Thoracic aorta (tissue), 2 donors: ENCODE measurements at regions not wholly inside any gene's neighbourhood (a gene's known extent, or its start where the extent isn't known, plus 50 kb on each side); places are given as distances from the start of the nearest gene placed in this dataset.

Experiments
- ATAC-seq: fragments of 150-250 bp; one replicate; pipeline ENCODE4 v1.8.0; 2017; ENCODE audit warnings: low read depth; ENCODE audit not compliant: insufficient number of reproducible peaks, low FRiP score
- DNase-seq: peaks from one replicate; pipeline ENCODE4 v3.0.0-alpha.2; 2020; ENCODE audit warnings: low spot score
- H3K27ac ChIP-seq, 2 donors: fragments of 200-600 bp; sonication (generic); 1 replicate in 1 of 2; 2 replicates in 1 of 2; pipeline ENCODE4 v1.5.1; 2016; ENCODE audit warnings: mild to moderate bottlenecking in 2 of 2, moderate library complexity in 2 of 2
- H3K27me3 ChIP-seq: fragments of 200-600 bp; sonication (generic); replicated peaks from 2 replicates; pipeline ENCODE4 v1.6.0; 2016; ENCODE audit warnings: mild to moderate bottlenecking; ENCODE audit not compliant: insufficient read depth
- H3K36me3 ChIP-seq: fragments of 200-600 bp; sonication (generic); one replicate; pipeline ENCODE4 v1.5.1; 2016
- H3K4me1 ChIP-seq, 2 donors: fragments of 200-600 bp; sonication (generic); 1 replicate in 1 of 2; 2 replicates in 1 of 2; pipeline versions ENCODE4 v1.5.1 to v1.6.0; 2016; ENCODE audit warnings: low read depth in 2 of 2, mild to moderate bottlenecking in 1 of 2; ENCODE audit not compliant: control insufficient read depth in 1 of 2
- H3K4me3 ChIP-seq: fragments of 200-600 bp; sonication (generic); 2 replicates; pipeline ENCODE4 v1.5.1; 2016; ENCODE audit warnings: mild to moderate bottlenecking
- H3K9me3 ChIP-seq: fragments of 200-600 bp; sonication (generic); 2 replicates; pipeline ENCODE4 v1.5.1; 2016
- CTCF ChIP-seq: fragments of 200-600 bp; sonication (generic); IDR thresholded peaks from one replicate; pipeline ENCODE4 v1.5.1; 2019; ENCODE audit warnings: antibody characterized with exemption

GRCh38 chr14:101174522-101174838 is 271.0 kb upstream of the RTL1 start:
- TF ChIP-seq CTCF, result no peak
- no peak overlapping the region for H3K4me3 ChIP-seq
- H3K36me3 ChIP-seq, result no peaks in the 10 kb centered on the region
- DNase-seq (no peak), ATAC-seq (no peak)
- no peaks in the 10 kb centered on the region for H3K9me3 ChIP-seq
- no peaks in the 10 kb centered on the region for H3K27me3 ChIP-seq
- no peak overlapping the region for H3K27ac ChIP-seq
- no peaks in the 10 kb centered on the region for H3K4me1 ChIP-seq

- Histone ChIP-seq H3K4me3 (no peak overlapping the region), H3K27me3 (no peaks in the 10 kb centered on the region), H3K27ac (no peak overlapping the region), H3K4me1 (no peaks in the 10 kb centered on the region), H3K36me3 (no peaks in the 10 kb centered on the region), H3K9me3 (no peaks in the 10 kb centered on the region)
- TF ChIP-seq CTCF, result no peak
- DNase-seq, result no peak
- no peak for ATAC-seq
Measured at GRCh38 chr14:101174980-101175606, 271.6 kb upstream of the RTL1 start.

- Histone ChIP-seq H3K4me1 (no peaks in the 10 kb centered on the region), H3K27ac (no peak overlapping the region), H3K27me3 (no peaks in the 10 kb centered on the region), H3K4me3 (no peak overlapping the region), H3K9me3 (no peaks in the 10 kb centered on the region), H3K36me3 (no peaks in the 10 kb centered on the region)
- ATAC-seq (no peak), DNase-seq (no peak)
- no peak for TF ChIP-seq CTCF
Measured at GRCh38 chr14:101175731-101176534, 272.4 kb upstream of the RTL1 start.

- H3K4me1 ChIP-seq, result no peaks in the 10 kb centered on the region
- H3K27me3 ChIP-seq, result no peaks in the 10 kb centered on the region
- H3K36me3 ChIP-seq, result no peaks in the 10 kb centered on the region
- ATAC-seq, result no peak
- no peak for TF ChIP-seq CTCF
- DNase-seq, result no peak
- H3K27ac ChIP-seq, result no peak overlapping the region
- no peaks in the 10 kb centered on the region for H3K9me3 ChIP-seq
- no peak overlapping the region for H3K4me3 ChIP-seq
Measured at GRCh38 chr14:101176535-101177205, 273.1 kb upstream of the RTL1 start.

- no peak overlapping the region for H3K4me3 ChIP-seq
- H3K27ac ChIP-seq, result no peak overlapping the region
- H3K27me3 ChIP-seq, result no peaks in the 10 kb centered on the region
- ATAC-seq (no peak), DNase-seq (no peak)
- H3K9me3 ChIP-seq, result no peaks in the 10 kb centered on the region
- no peaks in the 10 kb centered on the region for H3K4me1 ChIP-seq
- no peak for TF ChIP-seq CTCF
- H3K36me3 ChIP-seq, result no peaks in the 10 kb centered on the region
Measured at GRCh38 chr14:101177301-101177971, 273.9 kb upstream of the RTL1 start.
